IMR-90 (cell line): ENCODE measurements at regions not wholly inside any gene's neighbourhood (a gene's known extent, or its start where the extent isn't known, plus 50 kb on each side); places are given as distances from the start of the nearest gene placed in this dataset.

Experiments used
- ATAC-seq: fragments of 200-7000 bp; cut with Tn5 transposase; 2 replicates; pipeline ENCODE4 v1.9.1; 2020; ENCODE audit warnings: low read depth, mild to moderate bottlenecking, moderate library complexity
- BruUV-seq: library from RNA; stranded (reverse); fragments of 400-500 nt; replicated peaks from 2 replicates; lab custom pipeline; 2021; lab: Mats Ljungman, UMichigan
- CTCF ChIA-PET: fragments of 300-600 bp; formaldehyde crosslinking; extraction: SDS; loops from one replicate; lab custom pipeline; 2021; ENCODE audit warnings: antibody characterized with exemption; lab: Yijun Ruan, JAX
- POLR2A ChIA-PET: fragments of 300-600 bp; sonication (Branson Sonifier 250); formaldehyde crosslinking; loops from one replicate; lab custom pipeline; 2022; ENCODE audit warnings: antibody characterized with exemption; ENCODE audit not compliant: unreplicated experiment; lab: Charles Lee
- DNase-seq: peaks from one replicate; pipeline ENCODE4 v3.0.0; 2013
- H2AFZ ChIP-seq: replicated peaks from 2 replicates; pipeline ENCODE3; 2013; ENCODE audit warnings: low read length, mild to moderate bottlenecking; ENCODE audit not compliant: poor library complexity
- H2AK5ac ChIP-seq: 2 replicates; pipeline ENCODE4 v1.6.1; 2013; ENCODE audit warnings: low read depth, low read length, inconsistent platforms
- H2AK9ac ChIP-seq: replicated peaks from 2 replicates; pipeline ENCODE3; 2013; ENCODE audit warnings: mild to moderate bottlenecking, low read depth, low read length, moderate library complexity; ENCODE audit not compliant: poor library complexity
- H2BK120ac ChIP-seq: 2 replicates; pipeline ENCODE4 v1.6.1; 2013; ENCODE audit warnings: low read depth, low read length, inconsistent platforms
- H2BK15ac ChIP-seq: 3 replicates; pipeline ENCODE4 v1.6.1; 2013; ENCODE audit warnings: low read depth, low read length, inconsistent platforms
- H2BK20ac ChIP-seq: 2 replicates; pipeline ENCODE4 v1.6.1; 2013; ENCODE audit warnings: low read depth, mild to moderate bottlenecking, inconsistent platforms, low read length, moderate library complexity
- H2BK5ac ChIP-seq: 2 replicates; pipeline ENCODE4 v1.6.1; 2013; ENCODE audit warnings: mild to moderate bottlenecking, low read depth, low read length, inconsistent platforms; ENCODE audit not compliant: poor library complexity, severe bottlenecking
- H3K14ac ChIP-seq: replicated peaks from 2 replicates; pipeline ENCODE4 v1.6.1; 2013; ENCODE audit warnings: low read depth, low read length, inconsistent platforms
- H3K18ac ChIP-seq: 2 replicates; pipeline ENCODE4 v1.6.1; 2013; ENCODE audit warnings: low read depth, low read length, control low read depth
- H3K23ac ChIP-seq: 2 replicates; pipeline ENCODE4 v1.6.1; 2013; ENCODE audit warnings: low read depth, low read length, inconsistent platforms
- H3K27ac ChIP-seq: 2 replicates; pipeline ENCODE4 v1.5.1; 2013; ENCODE audit warnings: mild to moderate bottlenecking, control low read depth, low read length; ENCODE audit not compliant: insufficient read depth
- H3K27me3 ChIP-seq: 2 replicates; pipeline ENCODE4 v1.6.1; 2013; ENCODE audit warnings: low read length; ENCODE audit not compliant: control insufficient read depth, insufficient read depth
- H3K36me3 ChIP-seq: 2 replicates; pipeline ENCODE4 v1.6.1; 2013; ENCODE audit warnings: low read length, mixed read lengths; ENCODE audit not compliant: control insufficient read depth, insufficient read depth
- H3K4ac ChIP-seq: 2 replicates; pipeline ENCODE4 v1.6.1; 2013; ENCODE audit warnings: low read depth, low read length, inconsistent platforms
- H3K4me1 ChIP-seq: 2 replicates; pipeline ENCODE4 v1.6.1; 2013; ENCODE audit warnings: low read length, mixed read lengths; ENCODE audit not compliant: control insufficient read depth, insufficient read depth
- H3K4me2 ChIP-seq: 2 replicates; pipeline ENCODE4 v1.6.1; 2013; ENCODE audit warnings: low read depth, mild to moderate bottlenecking, control low read depth, low read length, moderate library complexity
- H3K4me3 ChIP-seq: 2 replicates; pipeline ENCODE4 v1.5.1; 2013; ENCODE audit warnings: low read depth, mild to moderate bottlenecking, control low read depth, low read length, moderate library complexity; ENCODE audit not compliant: insufficient read depth
- H3K56ac ChIP-seq: 2 replicates; pipeline ENCODE4 v1.6.1; 2013; ENCODE audit warnings: low read length, inconsistent platforms; ENCODE audit not compliant: insufficient read depth; ENCODE audit errors: extremely low read depth
- H3K79me1 ChIP-seq, 2 experiments: 2 replicates each; pipeline ENCODE4 v1.6.1; 2013; ENCODE audit warnings: low read length in 2 of 2, inconsistent platforms in 1 of 2, low read depth in 1 of 2
- H3K9ac ChIP-seq: 2 replicates; pipeline ENCODE4 v1.6.1; 2013; ENCODE audit warnings: low read depth, low read length, control low read depth
- H3K9me1 ChIP-seq: 2 replicates; pipeline ENCODE4 v1.6.1; 2013; ENCODE audit warnings: low read length, inconsistent platforms; ENCODE audit not compliant: insufficient read depth
- H3K9me3 ChIP-seq: 2 replicates; pipeline ENCODE4 v1.6.1; 2013; ENCODE audit warnings: low read length; ENCODE audit not compliant: control insufficient read depth, insufficient read depth
- H4K20me1 ChIP-seq: 2 replicates; pipeline ENCODE4 v1.6.1; 2013; ENCODE audit warnings: low read length, inconsistent platforms; ENCODE audit not compliant: insufficient read depth
- H4K5ac ChIP-seq: 2 replicates; pipeline ENCODE4 v1.6.1; 2013; ENCODE audit warnings: mild to moderate bottlenecking, low read depth, low read length, control low read depth
- H4K8ac ChIP-seq, 2 experiments: 2 replicates each; pipeline ENCODE4 v1.6.1; 2013; ENCODE audit warnings: low read depth in 2 of 2, low read length in 2 of 2, control low read depth in 1 of 2, inconsistent platforms in 1 of 2
- H4K91ac ChIP-seq: 2 replicates; pipeline ENCODE4 v1.6.1; 2013; ENCODE audit warnings: low read depth, low read length, inconsistent platforms; ENCODE audit not compliant: insufficient read depth
- CEBPB ChIP-seq: IDR thresholded peaks from 2 replicates; pipeline ENCODE4 v1.6.1; 2012; ENCODE audit warnings: low read depth, low read length, improper control_type of control experiment
- RAD21 ChIP-seq: IDR thresholded peaks from 2 replicates; pipeline ENCODE4 v1.6.1; 2012; ENCODE audit warnings: low read length, improper control_type of control experiment
- RCOR1 ChIP-seq: IDR thresholded peaks from 2 replicates; pipeline ENCODE4 v1.6.1; 2012; ENCODE audit warnings: mild to moderate bottlenecking, low read length, improper control_type of control experiment; ENCODE audit not compliant: insufficient replicate concordance
- WGBS, 2 experiments: methylation state at CpG; one replicate each; pipeline versions ENCODE4 v1.1.5 to v1.1.7; 2013; ENCODE audit warnings: missing lambda C conversion rate in 2 of 2; ENCODE audit not compliant: insufficient read length in 1 of 2; ENCODE audit errors: extremely low coverage in 2 of 2; 5-methylcytosine and 5-hydroxymethylcytosine counted together
- dilution Hi-C: fragments of 300-500 bp; cut with HindIII; formaldehyde crosslinking; loops from one replicate; pipeline ENCODE4 v1.14.3; 2018; ENCODE audit warnings: low sequenced_read_pairs; ENCODE audit not compliant: unreplicated experiment
- in situ Hi-C: fragments of 300-500 bp; cut with MboI; formaldehyde crosslinking; loops from 3 replicates; pipeline ENCODE4 v1.14.3; 2019; ENCODE audit warnings: low sequenced_read_pairs, inconsistent platforms, mixed read lengths
- intact Hi-C: fragments of 100-400 bp; cut with micrococcal nuclease; formaldehyde crosslinking; loops from 2 replicates; pipeline ENCODE4 v1.10.0; 2022

DNA sequence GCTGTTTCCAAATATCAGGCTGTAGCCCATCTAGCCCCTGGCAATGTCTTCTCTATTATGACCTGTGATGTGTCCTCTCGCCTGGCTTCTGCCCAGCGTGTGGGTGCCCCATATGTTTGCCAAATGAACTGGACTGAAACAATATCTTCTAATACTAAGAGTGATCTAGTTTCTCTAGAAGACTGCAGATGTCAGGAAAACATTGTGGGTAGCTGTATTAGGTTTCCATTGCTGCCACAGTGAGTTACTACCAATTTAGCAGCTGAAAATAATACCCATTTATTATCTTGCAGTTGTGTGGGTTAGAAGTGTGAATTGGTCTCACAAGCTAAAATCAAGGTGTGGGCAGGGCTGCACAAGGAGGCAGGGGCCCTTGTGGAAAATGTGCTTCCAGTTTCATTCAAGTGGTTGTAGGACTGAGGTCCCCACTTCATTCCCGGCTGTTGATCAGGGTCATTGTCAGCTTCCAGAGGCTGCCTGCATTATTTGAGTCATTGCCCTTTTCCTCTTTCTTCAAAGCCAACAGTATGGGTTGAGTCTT lies 202.8 kb upstream of the BMPER start:
- in situ Hi-C loops (no loop called here), intact Hi-C loops (no loop called here), dilution Hi-C loops (no loop called here)
- H3K23ac ChIP-seq: no peak overlapping the region
- H2BK5ac ChIP-seq: no peak overlapping the region
- peaks cover 17% of the 10 kb centered on the region for H3K9me3 ChIP-seq
- no peaks in the 10 kb centered on the region for H3K36me3 ChIP-seq
- H3K9me1 ChIP-seq: no peaks in the 10 kb centered on the region
- H3K27me3 ChIP-seq: peaks cover 1% of the 10 kb centered on the region; the same call in 1 of the 2 replicates
- ChIA-PET POLR2A (no interaction called here), CTCF (interaction anchor here (0.6 to 1.0 kb wide), 2 partner anchors 10 to 11 kb away, joined by 3 to 4 read pairs; no protein-coding TSS in a partner anchor)
- no peak overlapping the region for H2BK20ac ChIP-seq
- H3K4me3 ChIP-seq: no peak overlapping the region
- no peak overlapping the region for H2AK5ac ChIP-seq
- H3K56ac ChIP-seq: no peak overlapping the region
- no peak for ATAC-seq
- H4K91ac ChIP-seq: no peak overlapping the region
- no peaks in the 10 kb centered on the region for H4K20me1 ChIP-seq
- H3K4me2 ChIP-seq: no peak overlapping the region
- H3K4me1 ChIP-seq: peaks cover 3% of the 10 kb centered on the region; the same call in 1 of the 2 replicates
- no peak overlapping the region for H3K14ac ChIP-seq
- no peaks in the 10 kb centered on the region for H3K79me1 ChIP-seq
- H4K5ac ChIP-seq: no peak overlapping the region
- no peak overlapping the region for H4K8ac ChIP-seq
- no TSS peak for BruUV-seq
- TF ChIP-seq RCOR1 (no peak), RAD21 (no peak), CEBPB (no peak)
- H2BK120ac ChIP-seq: no peak overlapping the region
- H3K27ac ChIP-seq: no peak overlapping the region
- H3K4ac ChIP-seq: no peak overlapping the region
- no peak for DNase-seq
- WGBS, 2 experiments: no CpG with 5 or more reads among the region's 3 CpGs
- H3K18ac ChIP-seq: no peak overlapping the region
- no peak overlapping the region for H2AK9ac ChIP-seq
- H3K9ac ChIP-seq: no peak overlapping the region
- H2BK15ac ChIP-seq: no peak overlapping the region
- H2AFZ ChIP-seq: no peak overlapping the region
